Left renal cortex interstitium (tissue), 4 donors: ENCODE measurements at regions not wholly inside any gene's neighbourhood (a gene's known extent, or its start where the extent isn't known, plus 50 kb on each side); places are given as distances from the start of the nearest gene placed in this dataset.
A peak's percentile ranks its signal among the peaks of the same experiment; 100 is the strongest.
"Not testable (repeated sequence)": the region's sequence is repeated elsewhere in the genome, so short reads cannot be mapped to it uniquely, and the experiment has no call there.

Experiments
- DNase-seq, 4 donors: peaks; one replicate each; pipeline ENCODE4 v3.0.0-alpha.2; 2013; ENCODE audit warnings: low read depth in 4 of 4, low spot score in 2 of 4, missing footprints in 1 of 4

GRCh38 chr2:3899536-3900155 is 196.3 kb downstream of the DCDC2C start:
- DNase-seq, result no peak

- DNase-seq, result no peak
Measured at GRCh38 chr2:3902131-3902530, 198.8 kb downstream of the DCDC2C start.

GRCh38 chr2:3904061-3904460 is 200.7 kb downstream of the DCDC2C start:
- no peak for DNase-seq

- not testable (repeated sequence) for DNase-seq
Measured at GRCh38 chr2:3908498-3908897, 205.1 kb downstream of the DCDC2C start.

GRCh38 chr2:3911882-3912455 is 208.6 kb downstream of the DCDC2C start:
- DNase-seq, result no peak

- DNase-seq, result no peak
Measured at GRCh38 chr2:3913166-3913565, 209.8 kb downstream of the DCDC2C start.

GRCh38 chr2:3914241-3914640 is 210.9 kb downstream of the DCDC2C start:
- DNase-seq, result no peak

- no peak for DNase-seq
Measured at GRCh38 chr2:3927031-3927430, 223.7 kb downstream of the DCDC2C start.

GRCh38 chr2:3929374-3929773 is 226.0 kb downstream of the DCDC2C start:
- no peak for DNase-seq

- no peak for DNase-seq
Measured at GRCh38 chr2:3930246-3930645, 226.9 kb downstream of the DCDC2C start.

- DNase-seq, result no peak
Measured at GRCh38 chr2:3940661-3941060, 237.3 kb downstream of the DCDC2C start.

- no peak for DNase-seq
Measured at GRCh38 chr2:3942841-3943240, 239.5 kb downstream of the DCDC2C start.

- no peak for DNase-seq
Measured at GRCh38 chr2:3944071-3944470, 240.7 kb downstream of the DCDC2C start.

GRCh38 chr2:3944841-3945240 is 241.5 kb downstream of the DCDC2C start:
- no peak for DNase-seq

GRCh38 chr2:3948191-3948590 is 244.8 kb downstream of the DCDC2C start:
- no peak for DNase-seq

GRCh38 chr2:3951131-3951954 is 248.0 kb downstream of the DCDC2C start:
- DNase-seq, result no peak

- DNase-seq, result no peak
Measured at GRCh38 chr2:3952866-3953516, 249.6 kb downstream of the DCDC2C start.

- peak in 1 of 4 donors; percentile 11 for DNase-seq
Measured at GRCh38 chr2:3954261-3954660, 250.9 kb downstream of the DCDC2C start.

GRCh38 chr2:3956406-3956805 is 253.0 kb downstream of the DCDC2C start:
- DNase-seq, result no peak

GRCh38 chr2:3956892-3957291 is 253.5 kb downstream of the DCDC2C start:
- DNase-seq, result no peak

GRCh38 chr2:3958465-3958864 is 255.1 kb downstream of the DCDC2C start:
- DNase-seq, result no peak
